ENCODE measurements at regions not wholly inside any gene's neighbourhood (a gene's known extent, or its start where the extent isn't known, plus 50 kb on each side); places are given as distances from the start of the nearest gene placed in this dataset.

GRCh38 chr5:102596951-102597350 lies 98.2 kb upstream of the SLCO6A1 start:
- ChIA-PET POLR2A (no interaction called here), CTCF (interaction anchor here (0.7 to 1.0 kb wide), 2 partner anchors 84 to 523 kb away, joined by 3 read pairs; partner anchors contain the start of gene PPIP5K2)
- TF ChIP-seq, protein P1, sequence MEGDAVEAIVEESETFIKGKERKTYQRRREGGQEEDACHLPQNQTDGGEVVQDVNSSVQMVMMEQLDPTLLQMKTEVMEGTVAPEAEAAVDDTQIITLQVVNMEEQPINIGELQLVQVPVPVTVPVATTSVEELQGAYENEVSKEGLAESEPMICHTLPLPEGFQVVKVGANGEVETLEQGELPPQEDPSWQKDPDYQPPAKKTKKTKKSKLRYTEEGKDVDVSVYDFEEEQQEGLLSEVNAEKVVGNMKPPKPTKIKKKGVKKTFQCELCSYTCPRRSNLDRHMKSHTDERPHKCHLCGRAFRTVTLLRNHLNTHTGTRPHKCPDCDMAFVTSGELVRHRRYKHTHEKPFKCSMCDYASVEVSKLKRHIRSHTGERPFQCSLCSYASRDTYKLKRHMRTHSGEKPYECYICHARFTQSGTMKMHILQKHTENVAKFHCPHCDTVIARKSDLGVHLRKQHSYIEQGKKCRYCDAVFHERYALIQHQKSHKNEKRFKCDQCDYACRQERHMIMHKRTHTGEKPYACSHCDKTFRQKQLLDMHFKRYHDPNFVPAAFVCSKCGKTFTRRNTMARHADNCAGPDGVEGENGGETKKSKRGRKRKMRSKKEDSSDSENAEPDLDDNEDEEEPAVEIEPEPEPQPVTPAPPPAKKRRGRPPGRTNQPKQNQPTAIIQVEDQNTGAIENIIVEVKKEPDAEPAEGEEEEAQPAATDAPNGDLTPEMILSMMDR (IDR thresholded peaks at IDR 0.05; ENCODE audit: insufficient read depth, low read depth, low read length): no peak
- no peak overlapping the region for H3K4me3 ChIP-seq (ENCODE audit: low read depth, low read length)
- no peak for DNase-seq (ENCODE audit: low read depth)
- H3K36me3 ChIP-seq (ENCODE audit: control insufficient read depth, insufficient read depth, low read length): no peaks in the 10 kb centered on the region
- no peaks in the 10 kb centered on the region for H3K27me3 ChIP-seq (ENCODE audit: control insufficient read depth, insufficient read depth, low read length)

- ChIA-PET CTCF (no interaction called here), POLR2A (no interaction called here)
- TF ChIP-seq, protein P1 (IDR thresholded peaks at IDR 0.05; ENCODE audit: insufficient read depth, low read depth, low read length): no peak
- H3K27me3 ChIP-seq (ENCODE audit: control insufficient read depth, insufficient read depth, low read length): no peaks in the 10 kb centered on the region
- H3K36me3 ChIP-seq (ENCODE audit: control insufficient read depth, insufficient read depth, low read length): no peaks in the 10 kb centered on the region
- H3K4me3 ChIP-seq (ENCODE audit: low read depth, low read length): no peak overlapping the region
- no peak for DNase-seq (ENCODE audit: low read depth)
These were observed 100.5 kb upstream of the SLCO6A1 start for GRCh38 chr5:102599289-102599688.

GRCh38 chr5:102600964-102601363 lies 102.2 kb upstream of the SLCO6A1 start:
- Histone ChIP-seq H3K27me3 (ENCODE audit: control insufficient read depth, insufficient read depth, low read length) (no peaks in the 10 kb centered on the region), H3K36me3 (ENCODE audit: control insufficient read depth, insufficient read depth, low read length) (no peaks in the 10 kb centered on the region), H3K4me3 (ENCODE audit: low read depth, low read length) (no peak overlapping the region)
- TF ChIP-seq, protein P1 (IDR thresholded peaks at IDR 0.05; ENCODE audit: insufficient read depth, low read depth, low read length): no peak
- DNase-seq (ENCODE audit: low read depth): no peak
- ChIA-PET POLR2A (no interaction called here), CTCF (no interaction called here)

DNA sequence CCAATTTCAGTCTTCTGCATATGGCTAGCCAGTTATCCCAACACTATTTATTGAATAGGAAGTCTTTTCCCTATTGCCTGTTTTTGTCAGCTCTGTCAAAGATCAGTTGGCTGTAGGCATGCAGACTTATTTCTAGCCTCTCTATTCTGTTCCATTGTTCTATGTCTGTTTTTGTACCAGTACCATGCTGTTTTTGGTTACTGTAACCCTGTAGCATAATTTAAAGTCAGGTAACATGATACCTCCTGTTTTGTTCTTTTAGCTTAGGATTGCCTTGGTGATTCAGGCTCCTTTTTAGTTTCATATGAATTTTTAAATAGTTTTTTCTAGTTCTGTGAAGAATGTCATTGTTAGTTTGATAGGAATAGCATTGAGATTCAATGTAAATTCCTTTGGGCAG lies 104.9 kb upstream of the SLCO6A1 start:
- no peaks in the 10 kb centered on the region for H3K27me3 ChIP-seq (ENCODE audit: control insufficient read depth, insufficient read depth, low read length)
- H3K36me3 ChIP-seq (ENCODE audit: control insufficient read depth, insufficient read depth, low read length): no peaks in the 10 kb centered on the region
- TF ChIP-seq, protein P1 (IDR thresholded peaks at IDR 0.05; ENCODE audit: insufficient read depth, low read depth, low read length): no peak
- no peak overlapping the region for H3K4me3 ChIP-seq (ENCODE audit: low read depth, low read length)
- POLR2A ChIA-PET: no interaction called here
- DNase-seq (ENCODE audit: low read depth): no peak
- CTCF ChIA-PET: no interaction called here

- TF ChIP-seq, protein P1 (IDR thresholded peaks at IDR 0.05; ENCODE audit: insufficient read depth, low read depth, low read length): no peak
- CTCF ChIA-PET: no interaction called here
- no peak overlapping the region for H3K4me3 ChIP-seq (ENCODE audit: low read depth, low read length)
- no peaks in the 10 kb centered on the region for H3K27me3 ChIP-seq (ENCODE audit: control insufficient read depth, insufficient read depth, low read length)
- POLR2A ChIA-PET: no interaction called here
- no peak for DNase-seq (ENCODE audit: low read depth)
- no peaks in the 10 kb centered on the region for H3K36me3 ChIP-seq (ENCODE audit: control insufficient read depth, insufficient read depth, low read length)
These were observed 109.6 kb upstream of the SLCO6A1 start for GRCh38 chr5:102608414-102608813.

Measured in BJ (cell line).